ENCODE measurements at regions not wholly inside any gene's neighbourhood (a gene's known extent, or its start where the extent isn't known, plus 50 kb on each side); places are given as distances from the start of the nearest gene placed in this dataset.

DNA sequence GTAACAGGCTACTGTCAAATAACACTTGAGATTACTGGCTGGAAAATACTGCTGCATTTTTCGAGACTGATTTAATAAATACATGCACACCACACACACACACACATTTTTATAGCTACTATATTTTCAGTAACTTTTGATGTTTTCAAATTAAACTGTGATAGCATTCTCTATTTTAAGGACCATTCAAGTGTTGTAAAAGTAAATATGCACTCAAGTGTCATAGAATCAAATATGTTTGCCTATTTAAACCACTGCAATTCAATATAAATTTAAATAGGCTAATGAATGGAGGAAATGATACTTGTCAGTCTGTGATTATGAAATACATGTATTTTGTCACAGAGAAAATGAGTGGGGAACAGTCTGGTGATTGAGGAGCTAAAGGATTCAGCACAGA is 86.7 kb upstream of the TUBA3C start:
- no peaks in the 10 kb centered on the region for H3K9me3 ChIP-seq
- no peak overlapping the region for H3K27ac ChIP-seq
- no peak overlapping the region for H3K4me3 ChIP-seq
- H3K4me1 ChIP-seq, result no peaks in the 10 kb centered on the region
- H3K36me3 ChIP-seq, result no peaks in the 10 kb centered on the region
- 0% methylated on average over 1 of the region's 1 CpG for WGBS
- no peaks in the 10 kb centered on the region for H3K27me3 ChIP-seq
- DNase-seq (ENCODE audit: low spot score in 2 of 2), result no peak
- TF ChIP-seq POLR2A (IDR thresholded peaks at IDR 0.05) (no peak), EP300 (IDR thresholded peaks at IDR 0.05) (no peak), POLR2AphosphoS5 (IDR thresholded peaks at IDR 0.05) (no peak)
- TF ChIP-seq, protein P1, sequence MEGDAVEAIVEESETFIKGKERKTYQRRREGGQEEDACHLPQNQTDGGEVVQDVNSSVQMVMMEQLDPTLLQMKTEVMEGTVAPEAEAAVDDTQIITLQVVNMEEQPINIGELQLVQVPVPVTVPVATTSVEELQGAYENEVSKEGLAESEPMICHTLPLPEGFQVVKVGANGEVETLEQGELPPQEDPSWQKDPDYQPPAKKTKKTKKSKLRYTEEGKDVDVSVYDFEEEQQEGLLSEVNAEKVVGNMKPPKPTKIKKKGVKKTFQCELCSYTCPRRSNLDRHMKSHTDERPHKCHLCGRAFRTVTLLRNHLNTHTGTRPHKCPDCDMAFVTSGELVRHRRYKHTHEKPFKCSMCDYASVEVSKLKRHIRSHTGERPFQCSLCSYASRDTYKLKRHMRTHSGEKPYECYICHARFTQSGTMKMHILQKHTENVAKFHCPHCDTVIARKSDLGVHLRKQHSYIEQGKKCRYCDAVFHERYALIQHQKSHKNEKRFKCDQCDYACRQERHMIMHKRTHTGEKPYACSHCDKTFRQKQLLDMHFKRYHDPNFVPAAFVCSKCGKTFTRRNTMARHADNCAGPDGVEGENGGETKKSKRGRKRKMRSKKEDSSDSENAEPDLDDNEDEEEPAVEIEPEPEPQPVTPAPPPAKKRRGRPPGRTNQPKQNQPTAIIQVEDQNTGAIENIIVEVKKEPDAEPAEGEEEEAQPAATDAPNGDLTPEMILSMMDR (IDR thresholded peaks at IDR 0.05), result no peak

DNA sequence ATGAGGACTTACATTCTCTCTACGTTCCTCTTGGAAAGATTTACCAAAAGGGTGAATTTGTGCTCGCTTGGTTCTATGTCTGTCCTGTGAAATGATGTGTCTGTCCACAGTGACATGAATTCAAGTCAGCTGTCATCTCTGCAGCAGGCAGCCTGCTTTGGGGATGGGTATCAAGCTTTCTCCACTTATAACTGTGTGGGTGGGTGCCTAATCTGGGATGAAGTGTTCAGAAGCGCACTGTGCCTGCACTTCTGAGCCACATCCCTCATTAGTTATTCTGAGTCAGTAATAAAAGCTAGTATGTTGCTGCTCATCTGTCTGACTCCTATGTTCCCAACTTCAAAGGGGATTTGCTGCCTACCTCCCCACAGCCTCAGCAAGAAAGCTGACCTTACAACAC is 86.1 kb upstream of the TUBA3C start:
- Histone ChIP-seq H3K27me3 (no peaks in the 10 kb centered on the region), H3K9me3 (no peaks in the 10 kb centered on the region), H3K27ac (no peak overlapping the region), H3K36me3 (no peaks in the 10 kb centered on the region), H3K4me3 (no peak overlapping the region), H3K4me1 (no peaks in the 10 kb centered on the region)
- WGBS, result 82% methylated on average over 3 of the region's 3 CpGs
- DNase-seq (ENCODE audit: low spot score in 2 of 2), result no peak
- no peak for TF ChIP-seq EP300 (IDR thresholded peaks at IDR 0.05)
- no peak for TF ChIP-seq POLR2A (IDR thresholded peaks at IDR 0.05)

DNA sequence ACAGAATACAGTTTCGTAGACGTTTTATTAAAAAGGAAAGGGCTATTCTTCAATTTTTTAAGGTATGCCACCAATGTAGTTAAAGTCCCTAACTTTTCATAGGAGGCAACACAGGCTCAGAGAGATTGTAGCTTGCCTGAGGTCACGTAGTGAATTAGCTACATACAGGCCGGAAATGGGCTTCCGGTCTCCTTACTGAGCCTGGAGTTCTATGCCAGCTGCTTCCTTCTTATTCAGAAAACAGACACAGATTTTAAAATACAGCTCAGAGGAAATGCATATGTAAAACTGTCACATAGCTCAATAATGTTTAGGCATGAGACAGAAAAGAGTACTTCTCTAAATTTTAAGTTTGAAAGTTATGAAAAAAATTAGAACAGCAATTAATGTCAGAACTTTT is 85.4 kb upstream of the TUBA3C start:
- Histone ChIP-seq H3K9me3 (no peaks in the 10 kb centered on the region), H3K27ac (no peak overlapping the region), H3K4me3 (no peak overlapping the region), H3K27me3 (no peaks in the 10 kb centered on the region), H3K36me3 (no peaks in the 10 kb centered on the region), H3K4me1 (no peaks in the 10 kb centered on the region)
- 89% methylated on average over 5 of the region's 5 CpGs for WGBS
- TF ChIP-seq EP300 (IDR thresholded peaks at IDR 0.05) (no peak), POLR2A (IDR thresholded peaks at IDR 0.05) (no peak), POLR2AphosphoS5 (IDR thresholded peaks at IDR 0.05) (no peak)
- TF ChIP-seq, protein P1 (IDR thresholded peaks at IDR 0.05), result no peak
- DNase-seq (ENCODE audit: low spot score in 2 of 2), result no peak

DNA sequence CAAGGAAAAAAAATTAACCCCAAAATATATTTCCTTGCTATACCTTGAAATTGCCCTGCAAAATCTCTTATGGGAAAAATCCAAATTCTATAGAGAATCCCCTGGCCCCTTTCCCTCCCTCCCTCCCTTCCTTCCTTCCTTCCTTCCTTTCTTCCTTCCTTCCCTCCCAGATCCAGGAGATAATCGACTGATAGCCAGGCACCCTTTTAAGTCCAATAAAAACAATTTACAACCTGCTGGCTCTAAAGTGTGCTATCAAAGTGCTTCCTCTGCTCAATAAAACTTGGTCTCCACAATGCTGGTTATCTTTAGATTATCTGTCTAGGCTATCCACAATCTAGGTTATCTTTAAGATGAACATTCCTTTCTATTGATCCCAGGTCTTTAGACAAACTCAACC is 83.1 kb upstream of the TUBA3C start:
- Histone ChIP-seq H3K27me3 (no peaks in the 10 kb centered on the region), H3K36me3 (no peaks in the 10 kb centered on the region), H3K4me3 (no peak overlapping the region), H3K4me1 (no peaks in the 10 kb centered on the region), H3K27ac (no peak overlapping the region), H3K9me3 (no peaks in the 10 kb centered on the region)
- TF ChIP-seq EP300 (IDR thresholded peaks at IDR 0.05) (no peak), POLR2A (IDR thresholded peaks at IDR 0.05) (no peak), POLR2AphosphoS5 (IDR thresholded peaks at IDR 0.05) (no peak)
- TF ChIP-seq, protein P1 (IDR thresholded peaks at IDR 0.05), result no peak
- 54% methylated on average over 1 of the region's 1 CpG for WGBS
- DNase-seq (ENCODE audit: low spot score in 2 of 2), result no peak

DNA sequence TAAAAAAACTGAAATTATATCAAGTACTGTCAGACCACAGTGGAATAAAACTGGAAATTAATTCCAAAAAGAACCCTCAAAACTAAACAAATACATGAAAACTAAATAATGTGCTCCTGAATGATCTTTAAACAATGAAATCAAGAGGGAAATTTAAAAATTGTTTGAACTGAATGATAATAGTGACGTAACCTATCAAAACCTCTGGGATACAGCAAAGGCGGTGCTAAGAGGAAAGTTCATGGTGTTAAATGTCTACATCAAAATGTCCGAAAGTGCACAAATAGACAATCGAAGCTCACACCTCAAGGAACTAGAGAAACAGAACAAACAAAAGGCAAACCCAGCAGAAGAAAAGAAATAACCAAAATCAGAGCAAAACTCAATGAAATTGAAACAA is 70.8 kb upstream of the TUBA3C start:
- no peak overlapping the region for H3K27ac ChIP-seq
- no peaks in the 10 kb centered on the region for H3K4me1 ChIP-seq
- H3K27me3 ChIP-seq, result no peaks in the 10 kb centered on the region
- no peaks in the 10 kb centered on the region for H3K9me3 ChIP-seq
- no peak for DNase-seq (ENCODE audit: low spot score in 2 of 2)
- H3K4me3 ChIP-seq, result no peak overlapping the region
- WGBS, result 79% methylated on average over 4 of the region's 4 CpGs
- H3K36me3 ChIP-seq, result no peaks in the 10 kb centered on the region
- TF ChIP-seq POLR2AphosphoS5 (IDR thresholded peaks at IDR 0.05) (no peak), POLR2A (IDR thresholded peaks at IDR 0.05) (no peak), EP300 (IDR thresholded peaks at IDR 0.05) (no peak)

DNA sequence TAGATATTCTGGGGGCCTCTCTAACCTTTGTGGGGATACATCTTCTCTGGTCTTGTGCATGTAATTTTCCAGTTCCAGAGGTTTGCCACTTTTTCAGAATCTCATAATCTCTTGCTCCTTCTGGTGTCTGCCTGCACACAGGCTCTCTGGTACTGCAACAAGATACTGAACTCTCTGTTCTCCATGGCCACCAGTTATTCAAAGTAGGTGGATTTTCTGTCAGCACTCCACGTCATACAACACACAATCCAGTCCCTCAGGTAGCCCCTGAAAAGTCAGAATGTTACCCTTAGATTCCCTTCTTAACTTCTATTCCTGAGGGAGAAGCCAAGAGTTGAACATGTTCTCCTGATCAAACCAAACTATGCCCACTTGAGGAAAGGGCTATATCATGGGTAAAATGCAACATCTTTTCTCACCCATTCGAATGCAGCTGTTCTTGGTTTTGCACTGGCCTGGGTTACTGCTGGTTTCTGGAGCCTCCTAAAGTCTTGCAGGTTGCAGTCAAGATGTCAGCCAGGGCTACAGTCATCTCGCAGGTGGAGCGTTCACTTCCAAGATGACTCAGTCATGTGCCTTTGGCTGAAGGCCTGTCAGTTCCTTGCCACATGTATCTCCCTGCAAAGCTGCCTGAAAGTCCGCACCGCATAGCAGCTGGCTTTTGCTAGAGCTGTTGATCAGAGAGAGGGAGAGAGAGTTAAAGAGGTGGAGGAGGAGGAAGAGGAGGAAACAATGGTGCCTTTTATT is 57.7 kb upstream of the TUBA3C start:
- WGBS, result 64% methylated on average over 6 of the region's 6 CpGs
- TF ChIP-seq POLR2A (IDR thresholded peaks at IDR 0.05) (no peak), EP300 (IDR thresholded peaks at IDR 0.05) (no peak), POLR2AphosphoS5 (IDR thresholded peaks at IDR 0.05) (no peak)
- TF ChIP-seq, protein P1 (IDR thresholded peaks at IDR 0.05), result no peak
- DNase-seq (ENCODE audit: low spot score in 2 of 2), result no peak

More for the DNA sequence above, 57.7 kb upstream of the TUBA3C start:
- Histone ChIP-seq H3K4me1 (no peaks in the 10 kb centered on the region), H3K9me3 (no peaks in the 10 kb centered on the region), H3K4me3 (no peak overlapping the region), H3K27me3 (no peaks in the 10 kb centered on the region), H3K27ac (no peak overlapping the region), H3K36me3 (no peaks in the 10 kb centered on the region)
